Spleen (tissue), 11 donors: ENCODE measurements at regions not wholly inside any gene's neighbourhood (a gene's known extent, or its start where the extent isn't known, plus 50 kb on each side); places are given as distances from the start of the nearest gene placed in this dataset.

Source experiments
- DNase-seq: peaks from one replicate; pipeline ENCODE4 v3.0.0-alpha.2; 2020
- H3K27ac ChIP-seq, 8 donors: fragments of 200-600 bp; sonication (generic) in 7 of 8; 1 replicate in 4 of 8; 2 replicates in 4 of 8; pipeline versions ENCODE4 v1.5.0 to v1.8.0; 2016 to 2021; ENCODE audit warnings: inconsistent platforms in 4 of 8, mild to moderate bottlenecking in 4 of 8, moderate library complexity in 1 of 8
- H3K27me3 ChIP-seq, 7 donors: fragments of 200-600 bp; sonication (generic) in 6 of 7; replicated peaks in 1 of 7; 1 replicate in 4 of 7; 2 replicates in 3 of 7; pipeline versions ENCODE4 v1.5.0 to v1.8.0; 2016 to 2021; ENCODE audit warnings: inconsistent platforms in 3 of 7, mild to moderate bottlenecking in 1 of 7
- H3K36me3 ChIP-seq, 6 donors: fragments of 200-600 bp; sonication (generic) in 5 of 6; 1 replicate in 4 of 6; 2 replicates in 2 of 6; pipeline versions ENCODE4 v1.5.0 to v1.8.0; 2016 to 2021; ENCODE audit warnings: inconsistent platforms in 2 of 6
- H3K4me1 ChIP-seq, 6 donors: fragments of 200-600 bp; sonication (generic) in 5 of 6; 1 replicate in 3 of 6; 2 replicates in 3 of 6; pipeline versions ENCODE4 v1.5.0 to v1.8.0; 2016 to 2021; ENCODE audit warnings: inconsistent platforms in 3 of 6
- H3K4me3 ChIP-seq, 8 donors: fragments of 200-600 bp; sonication (generic) in 7 of 8; 1 replicate in 4 of 8; 2 replicates in 4 of 8; pipeline versions ENCODE4 v1.5.0 to v1.8.0; 2016 to 2021; ENCODE audit warnings: inconsistent platforms in 4 of 8, mild to moderate bottlenecking in 4 of 8, moderate library complexity in 2 of 8
- H3K9me3 ChIP-seq, 8 donors: fragments of 200-600 bp; sonication (generic) in 7 of 8; 1 replicate in 4 of 8; 2 replicates in 4 of 8; pipeline versions ENCODE4 v1.5.0 to v1.8.0; 2016 to 2021; ENCODE audit warnings: inconsistent platforms in 4 of 8
- POLR2A ChIP-seq, 3 donors: fragments of 450-650 bp; IDR thresholded peaks; one replicate each; pipeline ENCODE4 v1.5.1; 2017; ENCODE audit warnings: antibody characterized with exemption in 3 of 3, mild to moderate bottlenecking in 1 of 3
- POLR2AphosphoS5 ChIP-seq, 3 donors: sonication (generic); formaldehyde crosslinking; IDR thresholded peaks; one replicate each; pipeline ENCODE4 v1.5.1; 2017; ENCODE audit warnings: antibody characterized with exemption in 3 of 3
- WGBS, 5 donors: extraction: QIAGEN DNeasy Blood & Tissue Kit in 3 of 5; methylation state at CpG; one replicate each; pipeline versions ENCODE4 v1.1.5 to v1.1.7; 2013 to 2018; 5-methylcytosine and 5-hydroxymethylcytosine counted together
- intact Hi-C: fragments of 100-400 bp; cut with DNase I; formaldehyde crosslinking; loops from one replicate; pipeline ENCODE4 v1.15.0; 2023; ENCODE audit warnings: low total_unique reads
- TF ChIP-seq, protein P1 (sequence below), 11 experiments: fragments of 200-600 bp in 7 of 11; fragments of 450-650 bp in 4 of 11; sonication (generic) in 4 of 11; IDR thresholded peaks in 8 of 11; conservative IDR thresholded peaks in 3 of 11; 1 replicate in 7 of 11; 2 replicates in 4 of 11; pipeline versions ENCODE4 v1.4.0 to v1.8.0; 2016 to 2021; ENCODE audit warnings: antibody characterized with exemption in 11 of 11, inconsistent platforms in 4 of 11, mild to moderate bottlenecking in 1 of 11
- donor health status: healthy with polysubstance abuse.
- donor health status: DM: no; HTN: no; CAD: no; lungs with moderate emphysema.
- donor health status: DM: no; HTN: no; CAD: no.
- donor health status: Bipolar disorder and iron deficiency.
- donor health status: healthy.
- donor health status: DM: no; HTN: no; CAD: no.
- donor health status: DM: yes; HTN: yes; CAD: no.

DNA sequence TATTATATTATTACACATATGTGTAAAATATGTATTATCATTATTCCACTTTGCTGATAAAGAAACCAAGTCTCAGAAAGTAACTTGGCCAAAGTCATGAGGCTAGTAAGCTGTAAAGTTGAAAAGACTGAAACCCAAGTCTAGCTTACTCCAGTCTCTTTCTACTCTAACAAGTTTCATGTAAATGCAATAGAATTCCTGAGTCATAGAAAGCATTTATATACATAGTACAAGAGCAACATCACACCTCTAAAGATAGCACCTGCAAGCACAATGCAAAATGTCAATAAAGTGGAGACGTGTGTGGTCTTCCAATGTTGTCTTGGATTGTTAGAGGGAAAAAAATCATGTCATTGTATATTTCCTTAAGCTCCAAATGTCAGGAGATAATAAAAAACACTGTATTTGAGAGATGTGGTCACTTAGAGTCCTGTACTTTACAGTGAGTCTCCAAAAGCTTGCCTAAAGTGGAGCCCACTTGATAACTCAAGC lies 430.3 kb upstream of the NRP1 start:
- TF ChIP-seq POLR2A (IDR thresholded peaks at IDR 0.05) (no peak), POLR2AphosphoS5 (IDR thresholded peaks at IDR 0.05) (no peak)
- TF ChIP-seq, protein P1, sequence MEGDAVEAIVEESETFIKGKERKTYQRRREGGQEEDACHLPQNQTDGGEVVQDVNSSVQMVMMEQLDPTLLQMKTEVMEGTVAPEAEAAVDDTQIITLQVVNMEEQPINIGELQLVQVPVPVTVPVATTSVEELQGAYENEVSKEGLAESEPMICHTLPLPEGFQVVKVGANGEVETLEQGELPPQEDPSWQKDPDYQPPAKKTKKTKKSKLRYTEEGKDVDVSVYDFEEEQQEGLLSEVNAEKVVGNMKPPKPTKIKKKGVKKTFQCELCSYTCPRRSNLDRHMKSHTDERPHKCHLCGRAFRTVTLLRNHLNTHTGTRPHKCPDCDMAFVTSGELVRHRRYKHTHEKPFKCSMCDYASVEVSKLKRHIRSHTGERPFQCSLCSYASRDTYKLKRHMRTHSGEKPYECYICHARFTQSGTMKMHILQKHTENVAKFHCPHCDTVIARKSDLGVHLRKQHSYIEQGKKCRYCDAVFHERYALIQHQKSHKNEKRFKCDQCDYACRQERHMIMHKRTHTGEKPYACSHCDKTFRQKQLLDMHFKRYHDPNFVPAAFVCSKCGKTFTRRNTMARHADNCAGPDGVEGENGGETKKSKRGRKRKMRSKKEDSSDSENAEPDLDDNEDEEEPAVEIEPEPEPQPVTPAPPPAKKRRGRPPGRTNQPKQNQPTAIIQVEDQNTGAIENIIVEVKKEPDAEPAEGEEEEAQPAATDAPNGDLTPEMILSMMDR (IDR thresholded peaks at IDR 0.05 in 8 of 11, conservative IDR thresholded peaks at IDR 0.05 in 3 of 11): no peak
- DNase-seq: no peak
- WGBS, 5 donors: 87 to 97% (median 89%) methylated on average over 1 of the region's 1 CpG
- Histone ChIP-seq H3K9me3 (peaks cover 0 to 6% (median 0%) of the 10 kb centered on the region in 8 donors), H3K27ac (no peak overlapping the region), H3K4me1 (no peaks in the 10 kb centered on the region), H3K27me3 (no peaks in the 10 kb centered on the region), H3K36me3 (no peaks in the 10 kb centered on the region), H3K4me3 (no peak overlapping the region)
- intact Hi-C loops: no loop called here

DNA sequence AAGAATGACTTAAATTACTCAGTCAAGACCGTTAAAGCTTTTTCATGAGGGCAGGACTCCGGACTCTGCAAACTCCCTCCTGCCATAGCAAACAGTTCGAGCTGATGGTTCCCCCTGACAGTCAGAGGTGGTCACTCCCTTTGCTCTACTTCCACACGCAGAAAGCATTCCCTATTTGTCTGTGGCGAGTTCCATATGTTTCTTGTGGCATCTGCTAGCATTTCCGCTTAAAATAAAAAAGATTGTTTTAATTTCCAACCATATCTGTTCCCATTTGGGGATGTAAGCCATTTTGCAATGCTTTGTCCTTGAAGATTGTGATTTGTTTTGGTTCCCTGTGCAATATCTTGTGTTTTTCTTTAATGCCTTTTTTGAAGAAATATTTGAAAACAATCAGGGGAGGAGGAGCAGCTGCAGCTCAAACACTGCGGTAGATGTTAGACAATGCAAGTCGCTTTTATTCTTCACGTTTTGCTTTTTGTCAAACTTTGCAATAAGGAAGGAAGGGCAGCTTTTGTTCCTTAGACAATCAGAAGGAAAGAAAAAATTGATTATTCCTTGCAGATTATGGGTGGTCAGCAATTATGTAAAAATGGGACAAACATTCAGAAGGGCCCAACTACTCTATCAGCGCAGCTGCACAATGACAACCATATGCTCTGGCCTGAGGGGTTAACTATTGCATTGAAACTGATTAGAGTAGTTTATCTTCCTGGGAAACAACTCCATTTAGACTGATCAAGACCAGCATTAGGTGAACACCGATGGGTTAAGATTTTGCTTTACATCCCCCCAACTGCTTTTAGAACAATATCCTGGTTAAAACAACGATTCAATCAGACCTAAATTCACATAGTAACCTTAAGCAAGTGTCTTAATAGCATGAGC lies 425.8 kb upstream of the NRP1 start:
- Histone ChIP-seq H3K4me1 (no peaks in the 10 kb centered on the region), H3K27ac (no peak overlapping the region), H3K27me3 (no peaks in the 10 kb centered on the region), H3K36me3 (no peaks in the 10 kb centered on the region), H3K9me3 (peaks cover 0 to 6% (median 0%) of the 10 kb centered on the region in 8 donors), H3K4me3 (no peak overlapping the region)
- no peak for DNase-seq
- WGBS, 5 donors: 74 to 83% (median 79%) methylated on average over 12 of the region's 12 CpGs
- no peak for TF ChIP-seq POLR2AphosphoS5 (IDR thresholded peaks at IDR 0.05)
- no peak for TF ChIP-seq POLR2A (IDR thresholded peaks at IDR 0.05)
- TF ChIP-seq, protein P1 (IDR thresholded peaks at IDR 0.05 in 8 of 11, conservative IDR thresholded peaks at IDR 0.05 in 3 of 11): no peak
- intact Hi-C loops: no loop called here

DNA sequence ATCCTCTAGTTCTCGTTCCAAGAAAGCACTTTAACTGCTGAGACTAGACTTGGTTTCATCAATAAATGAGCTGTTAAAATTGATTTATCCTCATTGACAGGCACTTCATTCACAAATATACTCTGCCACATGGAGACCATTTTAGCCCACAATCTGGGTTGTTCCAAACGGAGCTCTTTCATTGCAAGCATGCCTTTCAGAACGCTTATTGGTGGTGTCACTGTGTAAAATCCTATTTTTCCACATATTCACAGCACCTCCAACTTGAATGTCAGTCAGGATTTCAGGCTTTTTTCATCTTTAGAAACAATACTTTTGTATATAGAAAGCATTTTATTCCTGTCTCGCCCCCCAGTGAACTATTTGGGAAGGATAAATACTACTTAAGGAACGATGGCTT lies 424.7 kb upstream of the NRP1 start:
- H3K9me3 ChIP-seq: peaks cover 0 to 6% (median 0%) of the 10 kb centered on the region in 8 donors
- intact Hi-C loops: no loop called here
- TF ChIP-seq POLR2AphosphoS5 (IDR thresholded peaks at IDR 0.05) (no peak), POLR2A (IDR thresholded peaks at IDR 0.05) (no peak)
- TF ChIP-seq, protein P1 (IDR thresholded peaks at IDR 0.05 in 8 of 11, conservative IDR thresholded peaks at IDR 0.05 in 3 of 11): no peak
- no peak overlapping the region for H3K4me3 ChIP-seq
- no peaks in the 10 kb centered on the region for H3K36me3 ChIP-seq
- no peak for DNase-seq
- WGBS, 5 donors: 85 to 91% (median 87%) methylated on average over 5 of the region's 5 CpGs
- no peaks in the 10 kb centered on the region for H3K4me1 ChIP-seq
- no peak overlapping the region for H3K27ac ChIP-seq
- no peaks in the 10 kb centered on the region for H3K27me3 ChIP-seq

DNA sequence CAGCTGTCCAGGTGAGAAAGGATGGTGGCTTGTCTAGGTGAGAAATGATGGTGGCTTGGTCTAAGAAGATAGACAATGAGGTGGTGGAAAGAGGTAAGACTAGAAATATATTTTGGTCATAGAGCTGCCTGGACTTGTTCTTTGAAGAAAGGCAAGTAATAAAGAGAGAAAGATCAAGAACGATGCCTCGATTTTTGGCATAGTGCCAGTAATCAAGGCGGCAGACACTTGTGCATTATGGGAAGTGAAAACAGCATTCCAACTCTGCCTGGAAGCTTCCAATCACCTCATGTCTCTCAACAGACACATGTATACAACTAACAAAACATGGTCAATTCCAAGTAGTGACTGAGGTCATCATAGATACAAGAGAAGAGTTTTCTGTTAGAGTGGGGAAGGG lies 423.8 kb upstream of the NRP1 start:
- no peaks in the 10 kb centered on the region for H3K36me3 ChIP-seq
- no peak overlapping the region for H3K27ac ChIP-seq
- no peak for DNase-seq
- TF ChIP-seq POLR2A (IDR thresholded peaks at IDR 0.05) (no peak), POLR2AphosphoS5 (IDR thresholded peaks at IDR 0.05) (no peak)
- TF ChIP-seq, protein P1 (IDR thresholded peaks at IDR 0.05 in 8 of 11, conservative IDR thresholded peaks at IDR 0.05 in 3 of 11): no peak
- intact Hi-C loops: no loop called here
- 72 to 84% (median 74%) methylated on average over 3 of the region's 3 CpGs for WGBS, 5 donors
- no peaks in the 10 kb centered on the region for H3K27me3 ChIP-seq
- no peaks in the 10 kb centered on the region for H3K4me1 ChIP-seq
- no peak overlapping the region for H3K4me3 ChIP-seq
- peaks cover 0 to 6% (median 0%) of the 10 kb centered on the region in 8 donors for H3K9me3 ChIP-seq
